SK-N-SH treated with all-trans-retinoic acid at 6 μM for 48 hours (cell line): ENCODE measurements at regions not wholly inside any gene's neighbourhood (a gene's known extent, or its start where the extent isn't known, plus 50 kb on each side); places are given as distances from the start of the nearest gene placed in this dataset.

ENCODE experiments used
- ATAC-seq: fragments of 200-7000 bp; cut with Tn5 transposase; 3 replicates; pipeline ENCODE4 v1.9.1; 2020; ENCODE audit warnings: mild to moderate bottlenecking, moderate library complexity
- ARNTL ChIP-seq: fragments of 450-650 bp; formaldehyde crosslinking; IDR thresholded peaks from 2 replicates; pipeline ENCODE4 v1.5.0; 2020; ENCODE audit warnings: low read depth, mild to moderate bottlenecking, moderate library complexity, borderline replicate concordance
- BACH2 ChIP-seq: fragments of 250-450 bp; sonication (Bioruptor Pico); IDR thresholded peaks from 2 replicates; pipeline ENCODE4 v1.9.0; 2021; ENCODE audit warnings: mild to moderate bottlenecking, borderline replicate concordance
- CSDC2 ChIP-seq: fragments of 250-450 bp; sonication (Bioruptor Pico); IDR thresholded peaks from 2 replicates; pipeline ENCODE4 v1.5.0; 2020; ENCODE audit warnings: mild to moderate bottlenecking, moderate library complexity
- ESRRG ChIP-seq: fragments of 250-450 bp; sonication (Bioruptor Pico); IDR thresholded peaks from 2 replicates; pipeline ENCODE4 v1.6.1; 2021; ENCODE audit warnings: mild to moderate bottlenecking
- GLIS3 ChIP-seq: fragments of 250-450 bp; sonication (Bioruptor Pico); IDR thresholded peaks from 2 replicates; pipeline ENCODE4 v1.5.0; 2020; ENCODE audit warnings: mild to moderate bottlenecking, moderate library complexity
- ISL1 ChIP-seq: fragments of 250-450 bp; sonication (Bioruptor Pico); IDR thresholded peaks from 2 replicates; pipeline ENCODE4 v2.1.2; 2022; ENCODE audit warnings: mild to moderate bottlenecking, moderate library complexity
- OSR1 ChIP-seq: fragments of 250-450 bp; sonication (Bioruptor Pico); IDR thresholded peaks from 2 replicates; pipeline ENCODE4 v1.8.0; 2022; ENCODE audit warnings: moderate library complexity, mild to moderate bottlenecking, inconsistent platforms
- POU6F1 ChIP-seq: fragments of 250-450 bp; sonication (Bioruptor Pico); IDR thresholded peaks from 2 replicates; pipeline ENCODE4 v1.8.0; 2021; ENCODE audit warnings: low read depth, mild to moderate bottlenecking, moderate library complexity, borderline replicate concordance
- PPARA ChIP-seq: fragments of 250-450 bp; sonication (Bioruptor Pico); IDR thresholded peaks from 2 replicates; pipeline ENCODE4 v1.5.0; 2020; ENCODE audit warnings: mild to moderate bottlenecking, borderline replicate concordance
- RARB ChIP-seq: fragments of 250-450 bp; sonication (Bioruptor Pico); IDR thresholded peaks from 2 replicates; pipeline ENCODE4 v1.8.0; 2021; ENCODE audit warnings: mild to moderate bottlenecking, moderate library complexity
- TCF4 ChIP-seq: fragments of 250-450 bp; sonication (Bioruptor Pico); IDR thresholded peaks from 2 replicates; pipeline ENCODE4 v1.8.0; 2021; ENCODE audit warnings: mild to moderate bottlenecking, moderate library complexity, borderline replicate concordance
- TOX ChIP-seq: fragments of 250-450 bp; sonication (Bioruptor Pico); IDR thresholded peaks from 2 replicates; pipeline ENCODE4 v1.8.0; 2021; ENCODE audit warnings: mild to moderate bottlenecking, moderate library complexity, borderline replicate concordance
- TSHZ2 ChIP-seq: fragments of 250-450 bp; sonication (Bioruptor Pico); IDR thresholded peaks from 2 replicates; pipeline ENCODE4 v1.5.0; 2020; ENCODE audit warnings: mild to moderate bottlenecking, moderate library complexity
- ZC3H10 ChIP-seq: fragments of 250-450 bp; sonication (Bioruptor Pico); IDR thresholded peaks from 2 replicates; pipeline ENCODE4 v1.5.1; 2021; ENCODE audit warnings: mild to moderate bottlenecking, moderate library complexity
- ZFP30 ChIP-seq: fragments of 450-650 bp; formaldehyde crosslinking; IDR thresholded peaks from 2 replicates; pipeline ENCODE4 v1.5.0; 2022; ENCODE audit warnings: mild to moderate bottlenecking, moderate library complexity
- ZNF565 ChIP-seq: fragments of 450-650 bp; formaldehyde crosslinking; conservative IDR thresholded peaks from 2 replicates; pipeline ENCODE4 v1.5.0; 2020; ENCODE audit warnings: low read depth, mild to moderate bottlenecking, moderate library complexity
- ZNF70 ChIP-seq: fragments of 450-650 bp; formaldehyde crosslinking; IDR thresholded peaks from 2 replicates; pipeline ENCODE4 v1.5.0; 2020; ENCODE audit warnings: mild to moderate bottlenecking, moderate library complexity
- ZNF8 ChIP-seq: fragments of 450-650 bp; formaldehyde crosslinking; IDR thresholded peaks from 2 replicates; pipeline ENCODE4 v1.5.0; 2020; ENCODE audit warnings: mild to moderate bottlenecking, moderate library complexity
- TF ChIP-seq, protein P1 (sequence below): fragments of 250-450 bp; sonication (Bioruptor Pico); IDR thresholded peaks from 2 replicates; pipeline ENCODE4 v1.5.1; 2021; ENCODE audit warnings: mild to moderate bottlenecking, moderate library complexity
- TF ChIP-seq, protein P2 (sequence below): fragments of 250-450 bp; sonication (Bioruptor Pico); IDR thresholded peaks from 2 replicates; pipeline ENCODE4 v1.5.1; 2020; ENCODE audit warnings: low read depth, mild to moderate bottlenecking, moderate library complexity

- no peak for TF ChIP-seq ZFP30
- TF ChIP-seq BACH2 (CRISPR knock-in tag) = no peak
- TF ChIP-seq ZNF565 = no peak
- no peak for TF ChIP-seq ESRRG (CRISPR knock-in tag)
- no peak for TF ChIP-seq CSDC2 (CRISPR knock-in tag)
- TF ChIP-seq POU6F1 (CRISPR knock-in tag) = no peak
- no peak for TF ChIP-seq ARNTL
- TF ChIP-seq, all 23 proteins: peak for 0
- no peak for ATAC-seq
These were observed 905.7 kb upstream of the ZNF722 start for GRCh38 chr7:63092951-63093350.

DNA sequence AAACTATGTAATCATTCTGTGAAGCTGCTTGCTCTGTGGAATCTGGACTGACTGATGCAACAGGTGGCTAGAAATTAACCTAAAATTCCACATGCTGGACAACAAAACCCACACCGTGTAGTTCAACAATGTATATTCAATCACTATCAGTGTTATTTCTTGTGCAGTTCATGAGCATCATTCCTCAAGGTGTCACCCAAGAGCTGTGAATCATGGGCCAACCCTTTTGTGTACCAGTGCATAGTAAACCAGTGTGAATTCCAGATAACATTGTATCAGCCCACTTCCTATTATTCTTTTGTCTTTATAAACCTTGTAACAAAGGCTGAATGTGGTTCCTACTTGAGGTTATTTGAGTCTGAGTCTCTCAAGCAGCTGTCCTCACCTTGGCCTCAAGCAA is 905.2 kb upstream of the ZNF722 start:
- ATAC-seq = no peak
- TF ChIP-seq, protein P1, sequence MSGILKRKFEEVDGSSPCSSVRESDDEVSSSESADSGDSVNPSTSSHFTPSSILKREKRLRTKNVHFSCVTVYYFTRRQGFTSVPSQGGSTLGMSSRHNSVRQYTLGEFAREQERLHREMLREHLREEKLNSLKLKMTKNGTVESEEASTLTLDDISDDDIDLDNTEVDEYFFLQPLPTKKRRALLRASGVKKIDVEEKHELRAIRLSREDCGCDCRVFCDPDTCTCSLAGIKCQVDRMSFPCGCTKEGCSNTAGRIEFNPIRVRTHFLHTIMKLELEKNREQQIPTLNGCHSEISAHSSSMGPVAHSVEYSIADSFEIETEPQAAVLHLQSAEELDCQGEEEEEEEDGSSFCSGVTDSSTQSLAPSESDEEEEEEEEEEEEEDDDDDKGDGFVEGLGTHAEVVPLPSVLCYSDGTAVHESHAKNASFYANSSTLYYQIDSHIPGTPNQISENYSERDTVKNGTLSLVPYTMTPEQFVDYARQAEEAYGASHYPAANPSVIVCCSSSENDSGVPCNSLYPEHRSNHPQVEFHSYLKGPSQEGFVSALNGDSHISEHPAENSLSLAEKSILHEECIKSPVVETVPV = no peak
- TF ChIP-seq ZFP30 = no peak
- TF ChIP-seq TOX (CRISPR knock-in tag) = no peak
- TF ChIP-seq, protein P2, sequence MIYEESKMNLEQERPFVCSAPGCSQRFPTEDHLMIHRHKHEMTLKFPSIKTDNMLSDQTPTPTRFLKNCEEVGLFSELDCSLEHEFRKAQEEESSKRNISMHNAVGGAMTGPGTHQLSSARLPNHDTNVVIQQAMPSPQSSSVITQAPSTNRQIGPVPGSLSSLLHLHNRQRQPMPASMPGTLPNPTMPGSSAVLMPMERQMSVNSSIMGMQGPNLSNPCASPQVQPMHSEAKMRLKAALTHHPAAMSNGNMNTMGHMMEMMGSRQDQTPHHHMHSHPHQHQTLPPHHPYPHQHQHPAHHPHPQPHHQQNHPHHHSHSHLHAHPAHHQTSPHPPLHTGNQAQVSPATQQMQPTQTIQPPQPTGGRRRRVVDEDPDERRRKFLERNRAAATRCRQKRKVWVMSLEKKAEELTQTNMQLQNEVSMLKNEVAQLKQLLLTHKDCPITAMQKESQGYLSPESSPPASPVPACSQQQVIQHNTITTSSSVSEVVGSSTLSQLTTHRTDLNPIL (CRISPR knock-in tag) = no peak
- TF ChIP-seq RARB (CRISPR knock-in tag) = no peak
- TF ChIP-seq BACH2 (CRISPR knock-in tag) = no peak
- TF ChIP-seq ZNF8 (CRISPR knock-in tag) = no peak
- TF ChIP-seq PPARA (CRISPR knock-in tag) = no peak
- TF ChIP-seq ZC3H10 (CRISPR knock-in tag) = no peak
- TF ChIP-seq ARNTL = no peak
- TF ChIP-seq ESRRG (CRISPR knock-in tag) = no peak
- TF ChIP-seq TSHZ2 = no peak
- TF ChIP-seq CSDC2 (CRISPR knock-in tag) = no peak
- no peak for TF ChIP-seq ZNF70 (CRISPR knock-in tag)

- TF ChIP-seq, protein P2 (CRISPR knock-in tag) = no peak
- TF ChIP-seq RARB (CRISPR knock-in tag) = no peak
- TF ChIP-seq ZNF8 (CRISPR knock-in tag) = no peak
- no peak for TF ChIP-seq ISL1 (CRISPR knock-in tag)
- no peak for TF ChIP-seq GLIS3 (CRISPR knock-in tag)
- no peak for TF ChIP-seq OSR1 (CRISPR knock-in tag)
- TF ChIP-seq BACH2 (CRISPR knock-in tag) = no peak
- TF ChIP-seq PPARA (CRISPR knock-in tag) = no peak
- TF ChIP-seq, protein P1 = no peak
- no peak for TF ChIP-seq ZC3H10 (CRISPR knock-in tag)
- TF ChIP-seq TCF4 (CRISPR knock-in tag) = no peak
- no peak for TF ChIP-seq ZNF70 (CRISPR knock-in tag)
- no peak for TF ChIP-seq CSDC2 (CRISPR knock-in tag)
- no peak for TF ChIP-seq ZNF565
- TF ChIP-seq, all 23 proteins: peak for 0
- no peak for ATAC-seq
These were observed 902.5 kb upstream of the ZNF722 start for GRCh38 chr7:63096141-63096540.
